Midbrain (tissue), 1 donor: ENCODE measurements at regions not wholly inside any gene's neighbourhood (a gene's known extent, or its start where the extent isn't known, plus 50 kb on each side); places are given as distances from the start of the nearest gene placed in this dataset.
"Not testable (repeated sequence)": the region's sequence is repeated elsewhere in the genome, so short reads cannot be mapped to it uniquely, and the experiment has no call there.

ENCODE experiments used
- DNase-seq: peaks from one replicate; lab custom pipeline; 2025; lab: John Stamatoyannopoulos, UW

GRCh38 chr13:90453342-90453741, 894.1 kb upstream of the MIR17HG start:
- no peak for DNase-seq

GRCh38 chr13:90454002-90454636, 893.4 kb upstream of the MIR17HG start:
- no peak for DNase-seq

DNA sequence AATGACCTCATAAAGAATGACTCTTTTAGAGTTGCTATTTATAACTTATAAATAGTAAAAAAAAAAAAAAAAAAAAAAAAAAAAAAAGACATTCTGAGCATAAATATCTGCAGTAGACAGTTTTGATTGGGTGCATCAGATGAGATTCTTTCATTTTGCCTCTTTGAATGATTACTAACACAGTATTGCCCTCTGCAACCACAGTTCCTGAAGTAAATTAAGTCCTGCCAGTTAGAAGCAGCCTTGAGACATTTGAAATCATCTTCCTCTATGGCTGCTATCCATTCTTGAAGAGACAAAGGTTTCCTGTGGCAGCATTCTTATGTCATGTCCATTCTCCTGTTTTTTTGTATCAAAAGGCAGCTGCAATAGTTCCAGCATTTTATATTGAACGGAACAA, 892.4 kb upstream of the MIR17HG start:
- DNase-seq: no peak

GRCh38 chr13:90455823-90456222, 891.7 kb upstream of the MIR17HG start:
- DNase-seq: no peak

DNA sequence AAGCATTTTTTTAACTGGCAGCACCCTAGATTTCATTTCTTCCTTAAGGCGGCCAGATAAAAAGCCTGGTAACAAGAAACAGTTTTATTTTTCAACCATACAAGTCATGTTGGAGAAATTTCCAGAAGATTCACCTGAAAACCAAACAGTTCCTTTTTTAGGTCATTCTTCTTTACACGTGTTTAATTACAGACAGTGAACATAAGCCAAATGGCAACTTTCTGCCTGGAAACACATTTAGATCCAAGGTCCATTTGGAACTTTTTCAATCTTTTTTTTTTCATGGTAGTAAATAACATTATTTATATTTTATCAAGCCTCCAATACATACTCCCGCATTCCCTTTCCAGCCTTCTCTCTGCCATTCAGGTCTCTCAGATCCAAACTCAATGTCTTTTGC, 886.1 kb upstream of the MIR17HG start:
- DNase-seq: no peak

DNA sequence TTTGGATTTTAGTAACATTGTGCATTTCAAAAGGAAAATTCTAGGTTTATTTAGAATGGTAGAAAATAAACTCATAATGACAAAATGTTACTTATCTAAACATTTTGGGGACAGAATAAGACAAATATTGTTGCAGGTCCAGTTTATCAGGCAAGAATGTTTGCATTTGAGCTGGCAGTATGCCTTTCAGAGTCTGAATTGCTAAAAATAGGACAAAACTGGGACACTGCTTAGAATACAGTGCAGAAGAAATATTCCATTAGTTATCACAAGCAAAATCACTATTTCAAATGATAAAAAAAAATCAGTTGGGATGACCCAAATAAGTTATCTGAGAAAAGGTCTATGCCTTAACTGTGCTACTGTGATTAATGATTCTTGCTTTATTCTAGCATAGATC, 870.3 kb upstream of the MIR17HG start:
- DNase-seq: no peak

GRCh38 chr13:90483906-90484305, 863.6 kb upstream of the MIR17HG start:
- DNase-seq: no peak

DNA sequence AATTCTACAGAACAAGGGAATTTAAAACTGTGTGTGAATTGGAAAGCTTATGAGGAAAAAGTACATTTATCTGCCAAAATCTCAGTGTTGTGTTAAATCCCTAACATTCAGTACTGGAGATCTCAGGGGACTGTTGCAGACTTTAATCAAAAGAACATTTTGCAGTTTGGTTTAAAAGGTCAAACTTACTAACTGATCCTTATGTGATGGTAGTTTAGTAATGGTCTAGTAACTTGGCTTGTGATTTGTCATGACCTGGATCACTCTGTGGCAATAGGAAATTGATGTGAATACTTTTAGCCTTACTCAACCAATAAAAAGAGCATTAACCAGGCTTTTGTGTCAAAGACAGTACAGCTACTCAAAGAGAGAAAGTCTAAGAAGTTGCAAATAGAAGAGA, 862.1 kb upstream of the MIR17HG start:
- no peak for DNase-seq

- no peak for DNase-seq
Measured at GRCh38 chr13:90492872-90493271, 854.6 kb upstream of the MIR17HG start.

DNA sequence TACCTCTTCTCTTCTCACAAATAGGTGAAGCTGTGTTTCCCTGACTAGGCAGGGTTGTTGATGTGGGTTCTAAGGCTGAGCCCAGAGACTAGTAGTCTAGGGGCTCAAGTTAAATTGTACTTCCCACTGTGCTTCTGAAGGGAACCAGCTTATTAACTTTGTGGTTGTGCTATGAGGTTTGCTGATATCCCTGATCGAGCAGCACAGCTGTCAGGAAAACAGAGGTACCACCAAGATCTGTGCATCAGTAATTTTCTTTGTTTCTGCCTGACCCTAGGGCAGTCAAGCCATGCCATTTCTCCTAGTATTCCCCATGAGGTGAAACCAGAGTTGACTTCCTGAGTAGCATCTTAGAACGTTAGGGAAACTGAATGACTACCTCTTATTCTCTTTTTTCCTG, 853.8 kb upstream of the MIR17HG start:
- DNase-seq: no peak

GRCh38 chr13:90494849-90495248, 852.6 kb upstream of the MIR17HG start:
- not testable (repeated sequence) for DNase-seq

GRCh38 chr13:90498096-90498495, 849.4 kb upstream of the MIR17HG start:
- DNase-seq: no peak

GRCh38 chr13:90498816-90499215, 848.7 kb upstream of the MIR17HG start:
- DNase-seq: no peak

DNA sequence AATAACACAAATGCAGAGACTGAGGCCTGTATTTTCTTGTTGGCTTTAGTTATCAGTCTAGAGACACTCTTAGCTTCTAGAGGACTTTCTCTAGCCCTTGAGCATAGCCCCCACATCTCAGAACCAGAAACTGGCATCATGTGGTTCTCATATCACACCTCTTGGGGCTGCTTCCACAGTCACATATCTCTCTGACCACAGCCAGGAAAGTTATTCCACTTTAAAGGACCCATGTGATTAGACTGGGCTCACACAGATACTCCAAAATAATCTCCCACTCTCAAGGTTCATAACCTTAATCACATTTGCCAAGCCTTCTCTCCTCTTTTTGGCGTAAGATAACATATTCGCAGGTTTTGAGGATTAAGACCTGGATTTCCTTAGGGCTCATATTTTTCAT, 846.9 kb upstream of the MIR17HG start:
- no peak for DNase-seq

- DNase-seq: no peak
Measured at GRCh38 chr13:90502153-90502552, 845.3 kb upstream of the MIR17HG start.

- DNase-seq: no peak
Measured at GRCh38 chr13:90502762-90503161, 844.7 kb upstream of the MIR17HG start.

- DNase-seq: no peak
Measured at GRCh38 chr13:90510319-90510718, 837.2 kb upstream of the MIR17HG start.

DNA sequence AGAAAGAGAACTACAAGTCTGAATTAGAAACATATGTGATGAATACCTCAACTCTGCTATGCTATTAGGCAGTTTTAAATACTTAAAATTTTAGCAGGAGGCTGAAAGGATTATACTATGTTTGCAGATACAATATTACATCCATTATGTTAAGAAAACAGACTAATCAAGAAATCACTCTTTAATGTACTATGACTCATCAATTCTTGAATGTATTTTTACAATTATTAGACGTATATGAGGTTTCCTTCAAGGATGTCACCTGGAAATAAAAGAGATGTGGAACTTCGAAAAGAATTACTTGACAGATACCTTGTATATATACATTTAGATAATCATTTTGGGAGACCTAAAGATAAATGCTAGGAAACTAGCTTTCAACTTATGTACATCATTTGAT, 835.6 kb upstream of the MIR17HG start:
- DNase-seq: no peak

- DNase-seq: not testable (repeated sequence)
Measured at GRCh38 chr13:90514712-90515111, 832.8 kb upstream of the MIR17HG start.

DNA sequence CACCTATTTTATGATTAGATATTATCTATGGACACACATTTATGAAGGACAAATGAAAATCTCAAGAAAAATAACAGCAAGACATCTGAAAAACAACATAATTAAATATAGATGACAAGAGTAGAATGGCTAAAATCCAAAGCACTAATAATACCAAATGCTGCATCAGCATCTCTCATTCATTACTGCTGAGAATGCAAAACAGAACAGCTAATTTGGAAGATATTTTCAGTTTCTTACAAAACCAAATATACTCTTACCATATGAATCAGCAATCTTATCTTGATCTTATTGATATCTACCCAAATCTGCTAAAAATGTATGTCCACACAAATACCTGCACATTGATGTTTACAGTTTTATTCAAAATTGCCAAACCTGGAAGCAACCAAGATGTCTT, 829.1 kb upstream of the MIR17HG start:
- DNase-seq: no peak

GRCh38 chr13:90519157-90519556, 828.3 kb upstream of the MIR17HG start:
- no peak for DNase-seq

- DNase-seq: no peak
Measured at GRCh38 chr13:90526711-90527110, 820.8 kb upstream of the MIR17HG start.

DNA sequence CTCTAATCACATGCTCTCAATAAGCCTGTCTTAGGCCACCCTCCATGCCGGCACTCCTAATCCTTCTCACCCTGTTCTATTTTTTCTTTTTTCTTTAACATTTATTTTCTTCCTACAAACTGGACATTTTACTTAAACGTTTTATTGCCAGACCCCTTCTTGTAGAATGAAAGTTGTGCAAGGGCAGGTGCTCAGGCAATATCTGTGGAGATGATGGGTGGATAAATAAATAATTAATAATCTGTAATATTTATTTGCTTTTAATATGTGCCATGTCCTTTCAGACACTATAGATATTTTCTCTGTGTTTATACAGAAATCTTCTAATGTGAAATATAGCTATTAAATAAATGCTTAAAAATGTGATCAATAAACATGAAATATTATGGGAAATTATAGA, 815.7 kb upstream of the MIR17HG start:
- DNase-seq: no peak

DNA sequence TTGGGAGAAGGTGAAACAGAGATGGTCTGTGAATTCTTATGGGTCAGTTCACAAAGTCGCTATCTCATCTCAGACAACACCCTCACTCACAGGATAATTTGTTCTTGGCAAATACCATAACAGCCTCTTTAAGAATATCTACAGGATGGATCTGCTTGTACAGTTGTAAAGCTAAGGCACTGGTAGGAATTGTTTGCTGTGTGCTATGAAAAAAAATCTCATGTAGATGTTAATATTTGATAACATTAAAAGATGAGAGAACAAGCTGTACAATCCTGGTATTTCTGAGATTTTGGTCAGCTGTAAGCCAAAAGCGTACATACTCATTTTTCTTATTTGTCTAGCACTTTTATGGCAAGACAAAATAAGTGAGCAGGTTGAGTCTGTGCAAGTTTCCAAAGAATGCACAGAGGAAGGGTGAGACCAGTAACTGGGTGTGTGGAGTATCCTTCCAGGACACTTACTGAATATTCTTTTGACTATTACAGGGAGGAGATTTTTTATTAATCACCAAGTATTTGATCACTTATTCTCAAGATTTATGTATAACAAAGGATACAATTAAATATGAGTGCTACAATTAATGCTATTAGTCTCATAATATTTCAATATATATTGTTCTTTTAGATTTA, 814.5 kb upstream of the MIR17HG start:
- no peak for DNase-seq
